PC-3 (cell line): ENCODE measurements at regions not wholly inside any gene's neighbourhood (a gene's known extent, or its start where the extent isn't known, plus 50 kb on each side); places are given as distances from the start of the nearest gene placed in this dataset.

ENCODE experiments used
- ATAC-seq: fragments of 200-7000 bp; cut with Tn5 transposase; 2 replicates; pipeline ENCODE4 v1.9.1; 2020; ENCODE audit warnings: mild to moderate bottlenecking, moderate library complexity
- BruUV-seq: library from RNA; stranded (reverse); fragments of 400-500 nt; replicated peaks from 2 replicates; lab custom pipeline; 2021; lab: Mats Ljungman, UMichigan
- CTCF ChIA-PET: fragments of 300-600 bp; sonication (Branson Sonifier 250); formaldehyde crosslinking; loops from one replicate; lab custom pipeline; 2022; ENCODE audit warnings: antibody characterized with exemption; lab: Charles Lee
- POLR2A ChIA-PET: fragments of 300-600 bp; sonication (Branson Sonifier 250); formaldehyde crosslinking; loops from one replicate; lab custom pipeline; 2022; ENCODE audit warnings: antibody characterized with exemption; ENCODE audit not compliant: unreplicated experiment; lab: Charles Lee
- DNase-seq: peaks from one replicate; pipeline ENCODE4 v3.0.0-alpha.2; 2015
- H2AFZ ChIP-seq: fragments of 300-600 bp; sonication (generic); 2 replicates; pipeline ENCODE4 v1.6.0; 2016; ENCODE audit warnings: antibody characterized with exemption, low read length
- H3F3A ChIP-seq: fragments of 300-600 bp; sonication (generic); one replicate; pipeline ENCODE4 v1.6.0; 2017; ENCODE audit warnings: antibody characterized with exemption, low read length, control low read depth, mild to moderate bottlenecking; ENCODE audit not compliant: unreplicated experiment
- H3K27ac ChIP-seq: fragments of 300-600 bp; sonication (generic); 2 replicates; pipeline ENCODE4 v1.5.1; 2016; ENCODE audit warnings: mild to moderate bottlenecking, low read length
- H3K27me3 ChIP-seq: fragments of 300-600 bp; sonication (generic); 2 replicates; pipeline ENCODE4 v1.6.1; 2016; ENCODE audit warnings: low read length, mixed read lengths
- H3K36me3 ChIP-seq: fragments of 300-600 bp; sonication (generic); 2 replicates; pipeline ENCODE4 v1.6.1; 2016; ENCODE audit warnings: low read depth, mixed run types, low read length, mixed read lengths
- H3K4me1 ChIP-seq: fragments of 300-600 bp; sonication (generic); 2 replicates; pipeline ENCODE4 v1.5.1; 2016; ENCODE audit warnings: low read length; ENCODE audit not compliant: insufficient read depth
- H3K4me2 ChIP-seq: fragments of 300-600 bp; sonication (generic); 2 replicates; pipeline ENCODE4 v1.6.0; 2016; ENCODE audit warnings: low read length
- H3K4me3 ChIP-seq: fragments of 300-600 bp; sonication (generic); 2 replicates; pipeline ENCODE4 v1.5.1; 2016; ENCODE audit warnings: mild to moderate bottlenecking, low read length, mixed read lengths
- H3K79me2 ChIP-seq: fragments of 300-600 bp; sonication (generic); 2 replicates; pipeline ENCODE4 v1.6.1; 2017; ENCODE audit warnings: low read length, mixed read lengths
- H3K9ac ChIP-seq: fragments of 300-600 bp; sonication (generic); 2 replicates; pipeline ENCODE4 v1.6.0; 2016; ENCODE audit warnings: mild to moderate bottlenecking, low read length
- H3K9me2 ChIP-seq: fragments of 300-600 bp; sonication (generic); replicated peaks from 2 replicates; pipeline ENCODE4 v1.6.1; 2016; ENCODE audit warnings: mixed run types, low read length, mixed read lengths
- H3K9me3 ChIP-seq: fragments of 300-600 bp; sonication (generic); 2 replicates; pipeline ENCODE4 v1.6.1; 2016; ENCODE audit warnings: low read length, mixed read lengths
- H4K20me1 ChIP-seq: fragments of 300-600 bp; sonication (generic); 2 replicates; pipeline ENCODE4 v1.6.1; 2016; ENCODE audit warnings: low read length, mixed read lengths
- EZH2 ChIP-seq: fragments of 300-600 bp; sonication (generic); IDR thresholded peaks from one replicate; pipeline ENCODE4 v1.6.1; 2017; ENCODE audit warnings: antibody characterized with exemption, mild to moderate bottlenecking, low read length; ENCODE audit not compliant: unreplicated experiment
- EZH2phosphoT487 ChIP-seq: fragments of 300-600 bp; sonication (generic); IDR thresholded peaks from 2 replicates; pipeline ENCODE4 v1.6.1; 2018; ENCODE audit warnings: mild to moderate bottlenecking, antibody characterized with exemption, low read length, borderline replicate concordance
- intact Hi-C: fragments of 100-400 bp; cut with micrococcal nuclease; formaldehyde crosslinking; loops from 2 replicates; pipeline ENCODE4 v1.9.0; 2023
- TF ChIP-seq, protein P1 (sequence below): fragments of 300-600 bp; sonication (generic); conservative IDR thresholded peaks from 2 replicates; pipeline ENCODE4 v1.5.1; 2017; ENCODE audit warnings: antibody characterized with exemption, low read depth, mild to moderate bottlenecking, low read length

DNA sequence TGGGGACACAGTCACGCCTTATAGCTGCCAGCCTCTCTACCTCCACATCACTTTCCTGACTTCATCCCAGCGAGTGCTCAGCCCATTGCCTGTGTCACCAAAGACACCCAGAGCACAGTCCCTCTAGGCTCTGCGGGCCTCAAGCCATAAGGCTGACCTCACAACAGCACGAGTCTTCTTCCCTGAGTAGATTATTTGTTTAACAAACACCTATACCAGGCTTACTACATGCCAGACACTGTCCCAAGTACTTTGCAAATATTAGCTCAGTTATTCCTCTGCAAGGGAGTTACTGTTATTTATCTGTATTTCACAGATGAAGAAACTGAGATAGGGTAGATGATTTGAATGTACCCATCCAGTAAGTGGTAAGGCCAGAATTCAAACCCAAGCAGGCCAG lies 504.3 kb downstream of the COG6 start:
- no peak overlapping the region for H3K27ac ChIP-seq
- H3K9me3 ChIP-seq, result no peaks in the 10 kb centered on the region
- no peak overlapping the region for H3K4me2 ChIP-seq
- no peak overlapping the region for H3K9ac ChIP-seq
- no peak overlapping the region for H2AFZ ChIP-seq
- TF ChIP-seq, protein P1, sequence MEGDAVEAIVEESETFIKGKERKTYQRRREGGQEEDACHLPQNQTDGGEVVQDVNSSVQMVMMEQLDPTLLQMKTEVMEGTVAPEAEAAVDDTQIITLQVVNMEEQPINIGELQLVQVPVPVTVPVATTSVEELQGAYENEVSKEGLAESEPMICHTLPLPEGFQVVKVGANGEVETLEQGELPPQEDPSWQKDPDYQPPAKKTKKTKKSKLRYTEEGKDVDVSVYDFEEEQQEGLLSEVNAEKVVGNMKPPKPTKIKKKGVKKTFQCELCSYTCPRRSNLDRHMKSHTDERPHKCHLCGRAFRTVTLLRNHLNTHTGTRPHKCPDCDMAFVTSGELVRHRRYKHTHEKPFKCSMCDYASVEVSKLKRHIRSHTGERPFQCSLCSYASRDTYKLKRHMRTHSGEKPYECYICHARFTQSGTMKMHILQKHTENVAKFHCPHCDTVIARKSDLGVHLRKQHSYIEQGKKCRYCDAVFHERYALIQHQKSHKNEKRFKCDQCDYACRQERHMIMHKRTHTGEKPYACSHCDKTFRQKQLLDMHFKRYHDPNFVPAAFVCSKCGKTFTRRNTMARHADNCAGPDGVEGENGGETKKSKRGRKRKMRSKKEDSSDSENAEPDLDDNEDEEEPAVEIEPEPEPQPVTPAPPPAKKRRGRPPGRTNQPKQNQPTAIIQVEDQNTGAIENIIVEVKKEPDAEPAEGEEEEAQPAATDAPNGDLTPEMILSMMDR, result no peak
- no peak for TF ChIP-seq EZH2phosphoT487
- no peak for TF ChIP-seq EZH2
- peaks cover 17% of the 10 kb centered on the region for H3K4me1 ChIP-seq
- no peaks in the 10 kb centered on the region for H3F3A ChIP-seq
- H3K36me3 ChIP-seq, result no peaks in the 10 kb centered on the region
- ATAC-seq (no peak), DNase-seq (no peak)
- no peak overlapping the region for H3K4me3 ChIP-seq
- H3K79me2 ChIP-seq, result no peaks in the 10 kb centered on the region
- BruUV-seq, result no TSS peak
- no peaks in the 10 kb centered on the region for H3K9me2 ChIP-seq
- H3K27me3 ChIP-seq, result no peaks in the 10 kb centered on the region
- no peaks in the 10 kb centered on the region for H4K20me1 ChIP-seq
- CTCF ChIA-PET, result no interaction called here
- intact Hi-C loops, result no loop called here
- POLR2A ChIA-PET, result no interaction called here

DNA sequence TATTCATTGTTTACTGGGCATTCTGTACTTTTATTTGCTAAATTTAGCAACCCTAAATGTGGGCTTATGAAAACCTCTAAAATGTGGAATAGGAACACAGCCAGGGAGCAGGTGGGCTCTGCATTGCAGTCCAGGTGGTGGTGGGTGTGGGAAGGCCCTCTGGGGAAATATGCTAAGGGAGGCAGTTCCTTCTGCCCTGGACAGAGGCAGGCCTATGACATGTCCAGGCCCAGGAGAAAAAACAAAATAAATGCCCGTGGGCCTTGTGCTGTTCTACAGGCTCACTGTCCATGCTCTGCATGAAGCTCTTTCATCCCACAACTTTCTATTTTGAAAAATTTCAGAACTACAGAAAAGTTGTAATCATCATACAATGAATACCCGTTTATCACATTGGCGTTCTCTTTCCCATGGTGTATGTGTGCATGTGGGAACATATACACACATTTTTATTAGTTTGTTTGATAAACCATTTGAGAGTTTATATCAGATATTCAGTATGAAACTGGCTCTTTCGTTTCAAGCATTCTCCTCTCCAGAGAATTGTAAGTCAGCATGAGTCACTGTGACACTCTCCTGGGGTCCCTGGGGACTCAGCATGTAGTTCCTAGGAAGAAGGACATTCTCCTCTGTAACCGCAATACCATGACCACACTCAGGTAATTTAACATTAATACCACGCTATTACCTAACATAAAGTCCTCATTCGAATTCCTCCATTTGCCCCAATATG lies 505.3 kb downstream of the COG6 start:
- no peaks in the 10 kb centered on the region for H3F3A ChIP-seq
- CTCF ChIA-PET, result no interaction called here
- no peak overlapping the region for H3K4me2 ChIP-seq
- H3K4me1 ChIP-seq, result peaks cover 26% of the 10 kb centered on the region
- H3K4me3 ChIP-seq, result no peak overlapping the region
- H3K27ac ChIP-seq, result no peak overlapping the region
- TF ChIP-seq EZH2phosphoT487 (no peak), EZH2 (no peak)
- TF ChIP-seq, protein P1, result no peak
- no peaks in the 10 kb centered on the region for H3K36me3 ChIP-seq
- POLR2A ChIA-PET, result no interaction called here
- no peak overlapping the region for H2AFZ ChIP-seq
- H3K9ac ChIP-seq, result no peak overlapping the region
- H3K79me2 ChIP-seq, result no peaks in the 10 kb centered on the region
- H3K27me3 ChIP-seq, result no peaks in the 10 kb centered on the region
- ATAC-seq, result no peak
- DNase-seq, result no peak
- H4K20me1 ChIP-seq, result no peaks in the 10 kb centered on the region
- no peaks in the 10 kb centered on the region for H3K9me3 ChIP-seq
- no TSS peak for BruUV-seq
- no peaks in the 10 kb centered on the region for H3K9me2 ChIP-seq
- intact Hi-C loops, result no loop called here

- CTCF ChIA-PET, result no interaction called here
- no TSS peak for BruUV-seq
- ATAC-seq (no peak), DNase-seq (no peak)
- Histone ChIP-seq H3K9me3 (no peaks in the 10 kb centered on the region), H3K4me3 (no peak overlapping the region), H4K20me1 (no peaks in the 10 kb centered on the region), H3K79me2 (no peaks in the 10 kb centered on the region), H3K36me3 (no peaks in the 10 kb centered on the region), H3F3A (no peaks in the 10 kb centered on the region), H3K9ac (no peak overlapping the region), H2AFZ (no peak overlapping the region), H3K4me1 (peaks cover 29% of the 10 kb centered on the region), H3K27me3 (no peaks in the 10 kb centered on the region), H3K9me2 (no peaks in the 10 kb centered on the region), H3K4me2 (no peak overlapping the region), H3K27ac (no peak overlapping the region)
- intact Hi-C loops, result no loop called here
- TF ChIP-seq EZH2phosphoT487, result no peak
- no peak for TF ChIP-seq EZH2
- TF ChIP-seq, protein P1, result no peak
- POLR2A ChIA-PET, result interaction anchor here (0.5 kb wide), 1 partner anchor 137 kb away, joined by 3 read pairs; no protein-coding TSS in a partner anchor
Measured at GRCh38 chr13:40161351-40161810, 505.1 kb downstream of the FOXO1 start.
